Stimulated activated CD4-positive, alpha-beta T cell treated with anti-CD3 and anti-CD28 coated beads, TNF-alpha, amount 100 ng/mL, for 24 hours (primary cell): ENCODE measurements at regions not wholly inside any gene's neighbourhood (a gene's known extent, or its start where the extent isn't known, plus 50 kb on each side); places are given as distances from the start of the nearest gene placed in this dataset.
"Not testable (repeated sequence)": the region's sequence is repeated elsewhere in the genome, so short reads cannot be mapped to it uniquely, and the experiment has no call there.

Experiments
- DNase-seq, 3 experiments: peaks; one replicate each; pipeline ENCODE4 v3.0.0-alpha.2; 2020; ENCODE audit warnings: low read depth in 3 of 3

DNA sequence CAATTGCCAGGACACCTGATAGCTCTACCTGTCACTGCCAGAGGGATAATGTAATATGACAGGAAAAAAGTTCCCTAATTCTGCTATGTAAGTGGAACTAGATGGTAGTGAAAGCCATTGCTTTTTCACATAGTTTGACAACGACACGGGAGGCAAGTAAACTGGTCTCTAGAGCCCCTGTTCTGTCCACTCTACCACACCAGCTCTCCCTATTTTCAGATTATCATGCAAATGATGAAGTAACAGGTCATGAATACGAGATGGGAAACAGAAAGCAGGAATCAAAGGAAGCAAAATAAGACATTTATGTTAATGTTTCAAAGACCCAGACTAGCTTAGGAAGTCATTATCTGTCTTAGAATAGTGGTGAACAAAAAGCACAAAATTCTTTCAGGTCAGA lies 56.2 kb downstream of the TAF11L14 start:
- no peak for DNase-seq

GRCh38 chr5:17691762-17692161 lies 57.5 kb downstream of the TAF11L14 start:
- DNase-seq: no peak

- no peak for DNase-seq
These were observed 60.1 kb downstream of the TAF11L14 start for GRCh38 chr5:17694371-17694770.

DNA sequence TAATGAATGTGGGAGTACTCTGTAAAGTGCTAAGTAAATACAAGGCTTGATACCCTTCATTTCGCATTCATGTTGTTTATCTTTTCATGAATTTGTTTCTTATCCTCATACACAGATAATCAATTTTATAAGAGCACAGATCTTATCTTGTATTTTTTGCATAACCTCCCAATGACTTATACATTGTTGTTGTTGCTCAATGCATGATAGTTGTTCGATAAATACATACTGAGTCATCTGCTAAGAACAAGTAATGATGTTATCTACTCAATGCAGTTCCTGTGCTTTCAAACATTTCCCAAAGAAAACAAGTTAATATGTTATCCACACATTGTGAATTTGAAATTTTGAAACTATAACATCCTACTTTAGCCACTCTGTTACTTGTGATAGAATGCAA lies 60.7 kb downstream of the TAF11L14 start:
- DNase-seq: no peak

DNA sequence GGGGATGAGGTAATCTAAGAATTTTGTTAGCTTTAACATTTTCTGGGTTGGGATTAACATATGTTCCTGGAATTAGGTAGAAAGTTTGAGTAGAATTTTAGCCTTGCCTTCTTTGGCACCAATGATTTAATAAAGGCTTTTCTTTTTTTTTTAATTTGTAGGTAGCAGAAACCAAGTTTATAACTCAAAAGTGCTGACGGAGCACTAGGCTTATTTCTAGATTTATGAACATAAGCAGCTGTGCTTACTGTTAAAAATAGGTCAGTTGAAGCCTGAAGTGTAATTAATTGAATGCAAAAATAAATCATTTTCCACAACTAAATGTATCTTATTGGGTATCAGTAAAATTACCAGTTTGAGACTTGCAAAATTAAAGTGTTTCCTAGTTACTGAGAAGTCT lies 62.4 kb downstream of the TAF11L14 start:
- DNase-seq: no peak

- DNase-seq: no peak
These were observed 63.4 kb downstream of the TAF11L14 start for GRCh38 chr5:17697671-17698070.

DNA sequence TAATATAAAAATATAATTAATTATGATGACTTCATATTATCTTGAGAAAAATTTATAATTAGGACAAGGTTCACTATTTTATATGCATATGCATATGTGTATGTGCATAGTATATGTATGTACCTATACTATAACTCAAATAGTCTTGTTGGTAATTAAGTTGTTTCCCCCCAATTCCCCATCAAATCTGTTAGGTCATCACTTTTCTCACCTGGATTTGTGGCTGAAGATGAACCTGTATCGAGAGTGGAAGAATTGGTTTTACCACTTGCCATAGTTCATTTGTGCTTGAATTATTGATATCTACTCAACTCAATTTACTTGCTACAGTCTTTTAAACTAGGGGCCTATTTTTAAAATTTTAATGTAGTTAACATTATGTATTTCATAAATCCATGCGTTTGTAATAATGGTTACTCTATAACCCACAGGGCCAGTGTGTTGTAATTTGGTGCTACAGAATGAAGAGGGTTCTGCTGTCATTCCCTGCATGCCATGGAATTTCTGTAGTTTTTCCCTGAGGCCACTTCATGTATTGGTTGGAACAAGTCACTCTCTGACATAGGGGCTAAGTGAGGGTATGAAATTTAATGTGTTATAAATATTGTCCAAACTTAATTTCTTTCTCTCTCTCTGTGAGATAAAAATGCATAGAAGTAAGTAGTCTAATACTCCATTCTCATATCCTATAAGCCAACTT lies 74.9 kb downstream of the TAF11L14 start:
- no peak for DNase-seq

DNA sequence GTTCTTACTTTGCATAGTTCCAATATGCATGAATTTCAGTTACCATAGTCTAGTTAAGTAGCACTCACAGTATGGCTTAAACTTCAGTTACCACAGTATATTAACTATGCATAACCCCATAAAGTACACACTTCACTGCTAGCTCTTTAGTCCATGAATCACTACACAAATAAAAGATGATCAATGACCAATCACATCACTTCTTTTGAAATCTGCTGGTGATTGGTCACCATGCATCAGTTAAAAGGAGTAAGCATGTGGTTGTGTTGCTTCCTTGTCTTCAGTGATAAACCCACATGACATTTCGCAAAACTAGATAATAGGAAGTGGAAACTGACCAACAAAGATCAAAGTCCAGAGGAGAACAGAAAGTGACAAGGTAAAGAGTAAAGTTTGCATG lies 79.0 kb downstream of the TAF11L14 start:
- no peak for DNase-seq

GRCh38 chr5:17714186-17714585 lies 79.9 kb downstream of the TAF11L14 start:
- DNase-seq: no peak

GRCh38 chr5:17719592-17719991 lies 85.3 kb downstream of the TAF11L14 start:
- no peak for DNase-seq

DNA sequence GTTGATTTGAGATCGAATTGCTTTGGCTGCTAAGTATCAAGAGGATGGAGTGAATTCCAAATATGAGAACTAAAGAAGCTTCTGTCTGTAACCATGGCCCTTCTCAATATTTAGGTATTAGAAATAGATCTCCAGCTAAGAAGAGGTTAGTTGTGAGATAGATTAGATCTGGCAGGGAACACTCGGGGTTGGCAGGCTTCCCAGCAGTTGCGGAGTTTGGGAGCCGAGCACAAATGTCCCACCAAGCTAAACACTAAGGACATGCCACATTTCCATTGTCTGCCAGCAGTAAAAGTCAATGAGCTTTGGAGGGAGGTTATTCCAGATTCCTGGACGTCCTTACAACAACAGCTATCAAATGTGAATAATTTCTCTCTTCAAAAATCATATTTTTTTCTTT lies 85.8 kb downstream of the TAF11L14 start:
- no peak for DNase-seq

DNA sequence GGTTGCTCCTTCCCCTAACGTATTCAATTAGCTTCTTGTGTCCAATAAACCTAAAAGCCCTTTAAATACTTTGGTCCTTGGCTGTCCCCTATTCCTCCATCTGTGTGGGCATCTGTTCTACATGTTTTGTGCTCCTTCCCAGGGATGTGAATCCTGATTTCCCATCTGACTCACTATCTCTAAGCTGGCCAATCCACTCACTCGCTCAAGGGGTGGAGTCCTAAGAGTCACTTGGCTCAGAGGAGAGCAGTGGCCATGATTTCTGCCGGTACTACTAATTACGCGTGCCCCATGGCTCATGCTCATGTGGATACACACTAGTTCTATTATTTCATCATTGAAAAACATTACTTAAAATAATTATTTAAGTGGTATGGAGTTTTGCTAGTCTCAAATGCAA lies 89.6 kb downstream of the TAF11L14 start:
- no peak for DNase-seq

DNA sequence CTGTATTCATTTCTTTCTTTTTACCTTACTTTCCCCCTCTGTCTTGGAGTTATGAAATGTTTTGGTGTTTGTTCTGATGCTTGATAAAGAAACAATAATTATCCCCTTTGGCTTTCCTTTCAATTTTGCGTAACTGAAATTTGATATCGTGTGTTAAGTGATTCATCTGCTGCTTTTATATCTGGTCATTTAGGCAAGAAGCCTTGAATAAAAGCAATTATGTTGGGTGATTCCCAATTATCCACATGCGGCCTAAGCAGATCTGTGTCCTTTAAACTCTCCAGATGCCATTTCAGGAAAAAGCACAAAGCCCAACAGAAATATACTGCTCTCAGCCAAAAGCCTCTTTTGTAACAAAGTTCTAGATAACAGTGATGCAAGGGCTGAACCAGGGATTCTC lies 92.8 kb downstream of the TAF11L14 start:
- DNase-seq: no peak

GRCh38 chr5:17730421-17730820 lies 96.2 kb downstream of the TAF11L14 start:
- DNase-seq: no peak

GRCh38 chr5:17732351-17732923 lies 98.2 kb downstream of the TAF11L14 start:
- DNase-seq: no peak

DNA sequence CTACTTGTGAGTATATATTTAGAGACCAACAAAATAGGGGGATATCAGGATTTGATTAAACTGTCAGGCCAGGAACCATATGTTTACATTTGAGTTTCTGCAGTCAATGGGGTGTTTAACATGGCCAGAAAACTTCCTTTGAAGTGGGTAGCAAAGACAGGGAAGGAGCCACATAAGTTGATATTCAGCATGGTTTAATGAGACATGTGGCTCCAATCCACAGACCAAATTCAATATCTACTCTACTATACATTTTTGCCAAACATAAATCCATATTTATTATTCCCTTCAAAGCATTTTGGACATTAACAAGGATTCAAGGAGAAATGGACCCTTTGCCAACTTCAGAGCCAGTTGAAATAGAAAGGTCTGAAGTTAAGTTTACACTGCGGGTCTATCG lies 99.8 kb downstream of the TAF11L14 start:
- no peak for DNase-seq

GRCh38 chr5:17735761-17736160 lies 101.5 kb downstream of the TAF11L14 start:
- DNase-seq: no peak

DNA sequence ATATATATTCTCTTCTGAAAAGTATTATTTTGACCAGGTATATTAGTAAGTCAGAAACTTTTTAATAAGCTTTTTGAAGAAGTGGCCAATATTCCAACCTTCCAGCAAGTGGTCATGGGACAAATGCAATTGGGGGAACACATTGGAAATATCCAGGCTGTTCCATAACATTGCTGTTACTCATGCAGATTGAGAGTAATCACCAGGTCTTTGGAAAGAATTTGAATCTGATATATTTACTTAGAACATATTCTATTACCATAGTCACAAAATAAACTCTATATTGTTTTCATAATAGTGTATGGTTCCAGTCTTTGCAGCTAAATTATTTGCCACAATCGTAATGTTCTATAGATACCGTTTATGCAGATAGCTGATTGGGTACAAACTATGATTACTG lies 102.8 kb downstream of the TAF11L14 start:
- no peak for DNase-seq

DNA sequence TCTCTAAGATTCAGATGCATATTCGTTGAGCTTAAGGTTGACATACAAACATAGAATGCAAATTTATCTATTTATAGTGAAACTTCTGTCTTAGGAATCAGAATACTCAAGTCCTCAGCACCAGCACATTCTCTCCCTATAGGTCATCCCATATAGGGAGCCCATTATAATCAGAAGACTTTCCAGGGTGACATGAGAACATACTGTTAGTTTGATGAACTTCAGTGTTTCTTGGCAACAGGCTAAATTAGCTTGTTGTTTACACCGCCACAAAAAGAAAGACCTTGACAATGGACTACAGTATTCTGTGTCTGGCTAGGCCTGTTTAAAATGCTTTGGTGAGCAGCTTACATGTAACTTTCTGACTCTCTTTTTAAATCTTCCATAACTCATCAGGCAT lies 104.2 kb downstream of the TAF11L14 start:
- DNase-seq: no peak

DNA sequence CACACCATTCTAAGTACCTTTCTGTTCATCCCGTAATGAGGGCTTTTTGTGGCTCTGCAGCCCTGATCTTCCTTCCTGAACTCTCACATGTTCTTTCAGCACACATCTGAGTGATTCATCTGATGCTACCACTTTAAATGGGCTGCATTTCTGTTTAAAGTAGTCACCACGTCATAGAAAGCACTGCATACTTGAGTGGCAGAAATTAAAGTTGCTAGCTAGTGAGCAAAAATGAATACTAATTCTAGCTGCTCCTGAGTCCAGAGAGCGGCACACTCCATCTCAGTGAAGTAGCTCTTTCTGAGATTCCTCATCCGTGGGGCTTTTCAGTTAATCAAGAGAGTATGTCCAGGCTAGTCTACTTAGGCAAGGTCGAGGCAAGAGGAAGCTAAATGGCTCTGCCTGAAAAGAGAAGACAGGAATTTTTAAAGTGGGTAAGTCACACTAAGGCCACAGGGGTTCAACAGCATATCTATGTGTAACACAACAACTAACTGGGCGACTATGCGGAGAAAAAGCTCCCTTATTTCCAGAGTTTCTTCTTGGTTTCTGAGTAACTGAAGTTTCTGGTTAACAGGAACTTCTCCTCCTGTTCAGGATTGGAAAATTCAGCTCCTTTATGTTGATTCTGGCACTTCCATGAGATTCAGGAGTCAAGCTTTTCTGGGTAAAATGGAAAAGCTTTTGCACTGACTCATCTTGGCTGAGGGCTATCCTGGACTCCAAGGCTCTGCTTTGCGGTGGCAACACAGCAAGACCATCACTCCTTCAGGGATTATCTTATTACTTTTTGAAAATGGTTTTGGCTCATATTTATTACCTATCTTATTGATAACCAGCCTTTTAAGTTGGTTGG lies 109.5 kb downstream of the TAF11L14 start:
- DNase-seq: no peak

- DNase-seq: no peak
These were observed 113.9 kb downstream of the TAF11L14 start for GRCh38 chr5:17748201-17748600.

GRCh38 chr5:17748941-17749340 lies 114.7 kb downstream of the TAF11L14 start:
- no peak for DNase-seq

- not testable (repeated sequence) for DNase-seq
These were observed 121.1 kb downstream of the TAF11L14 start for GRCh38 chr5:17755406-17755805.
